ENCODE measurements at regions not wholly inside any gene's neighbourhood (a gene's known extent, or its start where the extent isn't known, plus 50 kb on each side); places are given as distances from the start of the nearest gene placed in this dataset.

DNA sequence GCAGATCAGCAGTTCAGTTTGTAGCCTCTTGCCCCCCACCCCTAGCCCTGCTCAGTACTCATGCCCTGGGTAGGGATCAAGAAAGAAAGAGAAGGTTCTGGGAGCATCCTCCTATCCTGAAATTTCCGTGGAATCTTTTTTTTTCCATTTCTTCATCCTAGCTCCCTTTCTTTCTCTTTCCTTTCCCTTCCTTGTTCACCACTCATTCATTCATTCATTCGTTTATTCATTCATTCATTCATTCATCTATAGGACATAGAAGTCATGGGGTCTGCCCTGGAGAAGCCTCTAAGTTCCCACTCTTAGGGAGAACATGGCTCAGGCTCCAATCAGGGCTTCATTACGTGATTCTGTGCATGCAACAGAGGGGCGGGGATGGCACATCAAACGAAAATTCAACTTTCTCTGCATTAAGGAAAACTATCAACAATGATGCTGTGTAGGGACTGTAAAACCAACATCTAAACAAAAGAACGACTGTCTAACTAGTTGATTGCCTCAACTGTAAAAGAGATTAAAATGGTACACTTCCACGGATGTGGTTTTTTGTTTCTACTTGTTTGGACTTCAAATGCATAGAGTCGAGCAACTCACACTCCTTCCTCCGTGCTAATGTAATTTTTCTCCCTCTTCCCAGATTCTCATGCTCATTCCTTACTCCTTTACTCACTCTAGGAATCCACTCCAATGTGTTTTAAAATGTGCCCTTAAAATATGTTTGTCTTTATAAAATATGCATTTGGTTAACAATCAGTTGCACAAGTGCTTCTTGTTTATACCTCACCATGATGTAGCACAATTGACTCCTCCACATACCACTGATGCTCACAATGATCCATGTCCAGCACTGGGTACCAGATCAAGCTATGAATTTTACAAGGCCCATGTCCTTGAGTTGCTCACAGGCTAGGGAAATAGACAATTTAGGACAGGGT lies 101.2 kb upstream of the SLC2A1 start:
- TF ChIP-seq YY1 (IDR thresholded peaks at IDR 0.05; ENCODE audit: extremely low read depth, insufficient replicate concordance, low read depth, low read length) (no peak), FOSL1 (IDR thresholded peaks at IDR 0.05; ENCODE audit: low read depth) (no peak), ZNF274 (IDR thresholded peaks at IDR 0.05; ENCODE audit: low read depth, low read length) (no peak), SRF (IDR thresholded peaks at IDR 0.05; ENCODE audit: low read depth) (no peak), SIN3A (IDR thresholded peaks at IDR 0.05; ENCODE audit: low read depth) (no peak), EZH2phosphoT487 (IDR thresholded peaks at IDR 0.05; ENCODE audit: borderline replicate concordance) (no peak), EZH2 (IDR thresholded peaks at IDR 0.05) (no peak), JUND (IDR thresholded peaks at IDR 0.05) (no peak)
- TF ChIP-seq, protein P1, sequence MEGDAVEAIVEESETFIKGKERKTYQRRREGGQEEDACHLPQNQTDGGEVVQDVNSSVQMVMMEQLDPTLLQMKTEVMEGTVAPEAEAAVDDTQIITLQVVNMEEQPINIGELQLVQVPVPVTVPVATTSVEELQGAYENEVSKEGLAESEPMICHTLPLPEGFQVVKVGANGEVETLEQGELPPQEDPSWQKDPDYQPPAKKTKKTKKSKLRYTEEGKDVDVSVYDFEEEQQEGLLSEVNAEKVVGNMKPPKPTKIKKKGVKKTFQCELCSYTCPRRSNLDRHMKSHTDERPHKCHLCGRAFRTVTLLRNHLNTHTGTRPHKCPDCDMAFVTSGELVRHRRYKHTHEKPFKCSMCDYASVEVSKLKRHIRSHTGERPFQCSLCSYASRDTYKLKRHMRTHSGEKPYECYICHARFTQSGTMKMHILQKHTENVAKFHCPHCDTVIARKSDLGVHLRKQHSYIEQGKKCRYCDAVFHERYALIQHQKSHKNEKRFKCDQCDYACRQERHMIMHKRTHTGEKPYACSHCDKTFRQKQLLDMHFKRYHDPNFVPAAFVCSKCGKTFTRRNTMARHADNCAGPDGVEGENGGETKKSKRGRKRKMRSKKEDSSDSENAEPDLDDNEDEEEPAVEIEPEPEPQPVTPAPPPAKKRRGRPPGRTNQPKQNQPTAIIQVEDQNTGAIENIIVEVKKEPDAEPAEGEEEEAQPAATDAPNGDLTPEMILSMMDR (IDR thresholded peaks at IDR 0.05 in 2 of 3, conservative IDR thresholded peaks at IDR 0.05 in 1 of 3; ENCODE audit: borderline replicate concordance in 1 of 3, insufficient read depth in 1 of 3, low read depth in 2 of 3, low read length in 2 of 3): no peak
- TF ChIP-seq, protein P2, sequence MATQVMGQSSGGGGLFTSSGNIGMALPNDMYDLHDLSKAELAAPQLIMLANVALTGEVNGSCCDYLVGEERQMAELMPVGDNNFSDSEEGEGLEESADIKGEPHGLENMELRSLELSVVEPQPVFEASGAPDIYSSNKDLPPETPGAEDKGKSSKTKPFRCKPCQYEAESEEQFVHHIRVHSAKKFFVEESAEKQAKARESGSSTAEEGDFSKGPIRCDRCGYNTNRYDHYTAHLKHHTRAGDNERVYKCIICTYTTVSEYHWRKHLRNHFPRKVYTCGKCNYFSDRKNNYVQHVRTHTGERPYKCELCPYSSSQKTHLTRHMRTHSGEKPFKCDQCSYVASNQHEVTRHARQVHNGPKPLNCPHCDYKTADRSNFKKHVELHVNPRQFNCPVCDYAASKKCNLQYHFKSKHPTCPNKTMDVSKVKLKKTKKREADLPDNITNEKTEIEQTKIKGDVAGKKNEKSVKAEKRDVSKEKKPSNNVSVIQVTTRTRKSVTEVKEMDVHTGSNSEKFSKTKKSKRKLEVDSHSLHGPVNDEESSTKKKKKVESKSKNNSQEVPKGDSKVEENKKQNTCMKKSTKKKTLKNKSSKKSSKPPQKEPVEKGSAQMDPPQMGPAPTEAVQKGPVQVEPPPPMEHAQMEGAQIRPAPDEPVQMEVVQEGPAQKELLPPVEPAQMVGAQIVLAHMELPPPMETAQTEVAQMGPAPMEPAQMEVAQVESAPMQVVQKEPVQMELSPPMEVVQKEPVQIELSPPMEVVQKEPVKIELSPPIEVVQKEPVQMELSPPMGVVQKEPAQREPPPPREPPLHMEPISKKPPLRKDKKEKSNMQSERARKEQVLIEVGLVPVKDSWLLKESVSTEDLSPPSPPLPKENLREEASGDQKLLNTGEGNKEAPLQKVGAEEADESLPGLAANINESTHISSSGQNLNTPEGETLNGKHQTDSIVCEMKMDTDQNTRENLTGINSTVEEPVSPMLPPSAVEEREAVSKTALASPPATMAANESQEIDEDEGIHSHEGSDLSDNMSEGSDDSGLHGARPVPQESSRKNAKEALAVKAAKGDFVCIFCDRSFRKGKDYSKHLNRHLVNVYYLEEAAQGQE (IDR thresholded peaks at IDR 0.05; ENCODE audit: low read depth): no peak

Data from HCT116 (cell line).